Caki2 (cell line): ENCODE measurements at regions not wholly inside any gene's neighbourhood (a gene's known extent, or its start where the extent isn't known, plus 50 kb on each side); places are given as distances from the start of the nearest gene placed in this dataset.

Source experiments
- DNase-seq: peaks from one replicate; pipeline ENCODE4 v3.0.0-alpha.2; 2015; ENCODE audit warnings: low read depth
- in situ Hi-C: cut with HindIII; loops from 2 replicates; pipeline ENCODE4 v1.10.0; 2016; ENCODE audit warnings: low sequenced_read_pairs, low pct_unique_long_range_greater_than_20kb, mixed read lengths

GRCh38 chr6:139648430-139649000, 274.1 kb upstream of the CITED2 start:
- DNase-seq = no peak
- in situ Hi-C loops = no loop called here

- no peak for DNase-seq
- in situ Hi-C loops = no loop called here
Observed at GRCh38 chr6:139647841-139648240, 273.4 kb upstream of the CITED2 start.

GRCh38 chr6:139647016-139647415, 272.6 kb upstream of the CITED2 start:
- no peak for DNase-seq
- in situ Hi-C loops = no loop called here

GRCh38 chr6:139644821-139645220, 270.4 kb upstream of the CITED2 start:
- in situ Hi-C loops = no loop called here
- no peak for DNase-seq

GRCh38 chr6:139643986-139644385, 269.5 kb upstream of the CITED2 start:
- no peak for DNase-seq

GRCh38 chr6:139642346-139642745, 267.9 kb upstream of the CITED2 start:
- in situ Hi-C loops = no loop called here
- no peak for DNase-seq

More at GRCh38 chr6:139643986-139644385, 269.5 kb upstream of the CITED2 start:
- in situ Hi-C loops = no loop called here

- in situ Hi-C loops = no loop called here
Observed at GRCh38 chr6:139641376-139641775, 266.9 kb upstream of the CITED2 start.

GRCh38 chr6:139640921-139641320, 266.5 kb upstream of the CITED2 start:
- in situ Hi-C loops = no loop called here
- DNase-seq = no peak

More at GRCh38 chr6:139641376-139641775, 266.9 kb upstream of the CITED2 start:
- DNase-seq = no peak

- in situ Hi-C loops = no loop called here
- no peak for DNase-seq
Observed at GRCh38 chr6:139640448-139640847, 266.0 kb upstream of the CITED2 start.

- no peak for DNase-seq
- in situ Hi-C loops = no loop called here
Observed at GRCh38 chr6:139639507-139639906, 265.1 kb upstream of the CITED2 start.

GRCh38 chr6:139638179-139638941, 263.9 kb upstream of the CITED2 start:
- in situ Hi-C loops = no loop called here

GRCh38 chr6:139637766-139638165, 263.3 kb upstream of the CITED2 start:
- in situ Hi-C loops = no loop called here
- DNase-seq = no peak

More at GRCh38 chr6:139638179-139638941, 263.9 kb upstream of the CITED2 start:
- DNase-seq = no peak

GRCh38 chr6:139636391-139636790, 261.9 kb upstream of the CITED2 start:
- DNase-seq = no peak
- in situ Hi-C loops = no loop called here

GRCh38 chr6:139635401-139636130, 261.1 kb upstream of the CITED2 start:
- in situ Hi-C loops = no loop called here
- DNase-seq = no peak

GRCh38 chr6:139632840-139633239, 258.4 kb upstream of the CITED2 start:
- DNase-seq = no peak
- in situ Hi-C loops = no loop called here

- DNase-seq = no peak
- in situ Hi-C loops = no loop called here
Observed at GRCh38 chr6:139628270-139628669, 253.8 kb upstream of the CITED2 start.

GRCh38 chr6:139627091-139627490, 252.6 kb upstream of the CITED2 start:
- in situ Hi-C loops = no loop called here
- DNase-seq = no peak

- no peak for DNase-seq
- in situ Hi-C loops = no loop called here
Observed at GRCh38 chr6:139625998-139626975, 251.8 kb upstream of the CITED2 start.
